IMR-90 (cell line): ENCODE measurements at regions not wholly inside any gene's neighbourhood (a gene's known extent, or its start where the extent isn't known, plus 50 kb on each side); places are given as distances from the start of the nearest gene placed in this dataset.

Experiments used
- ATAC-seq: fragments of 200-7000 bp; cut with Tn5 transposase; 2 replicates; pipeline ENCODE4 v1.9.1; 2020; ENCODE audit warnings: low read depth, mild to moderate bottlenecking, moderate library complexity
- BruUV-seq: library from RNA; stranded (reverse); fragments of 400-500 nt; replicated peaks from 2 replicates; lab custom pipeline; 2021; lab: Mats Ljungman, UMichigan
- CTCF ChIA-PET: fragments of 300-600 bp; formaldehyde crosslinking; extraction: SDS; loops from one replicate; lab custom pipeline; 2021; ENCODE audit warnings: antibody characterized with exemption; lab: Yijun Ruan, JAX
- POLR2A ChIA-PET: fragments of 300-600 bp; sonication (Branson Sonifier 250); formaldehyde crosslinking; loops from one replicate; lab custom pipeline; 2022; ENCODE audit warnings: antibody characterized with exemption; ENCODE audit not compliant: unreplicated experiment; lab: Charles Lee
- DNase-seq: peaks from one replicate; pipeline ENCODE4 v3.0.0; 2013
- H2AFZ ChIP-seq: replicated peaks from 2 replicates; pipeline ENCODE3; 2013; ENCODE audit warnings: low read length, mild to moderate bottlenecking; ENCODE audit not compliant: poor library complexity
- H2AK5ac ChIP-seq: 2 replicates; pipeline ENCODE4 v1.6.1; 2013; ENCODE audit warnings: low read depth, low read length, inconsistent platforms
- H2AK9ac ChIP-seq: replicated peaks from 2 replicates; pipeline ENCODE3; 2013; ENCODE audit warnings: mild to moderate bottlenecking, low read depth, low read length, moderate library complexity; ENCODE audit not compliant: poor library complexity
- H2BK120ac ChIP-seq: 2 replicates; pipeline ENCODE4 v1.6.1; 2013; ENCODE audit warnings: low read depth, low read length, inconsistent platforms
- H2BK15ac ChIP-seq: 3 replicates; pipeline ENCODE4 v1.6.1; 2013; ENCODE audit warnings: low read depth, low read length, inconsistent platforms
- H2BK20ac ChIP-seq: 2 replicates; pipeline ENCODE4 v1.6.1; 2013; ENCODE audit warnings: low read depth, mild to moderate bottlenecking, inconsistent platforms, low read length, moderate library complexity
- H2BK5ac ChIP-seq: 2 replicates; pipeline ENCODE4 v1.6.1; 2013; ENCODE audit warnings: mild to moderate bottlenecking, low read depth, low read length, inconsistent platforms; ENCODE audit not compliant: poor library complexity, severe bottlenecking
- H3K14ac ChIP-seq: replicated peaks from 2 replicates; pipeline ENCODE4 v1.6.1; 2013; ENCODE audit warnings: low read depth, low read length, inconsistent platforms
- H3K18ac ChIP-seq: 2 replicates; pipeline ENCODE4 v1.6.1; 2013; ENCODE audit warnings: low read depth, low read length, control low read depth
- H3K23ac ChIP-seq: 2 replicates; pipeline ENCODE4 v1.6.1; 2013; ENCODE audit warnings: low read depth, low read length, inconsistent platforms
- H3K27ac ChIP-seq: 2 replicates; pipeline ENCODE4 v1.5.1; 2013; ENCODE audit warnings: mild to moderate bottlenecking, control low read depth, low read length; ENCODE audit not compliant: insufficient read depth
- H3K27me3 ChIP-seq: 2 replicates; pipeline ENCODE4 v1.6.1; 2013; ENCODE audit warnings: low read length; ENCODE audit not compliant: control insufficient read depth, insufficient read depth
- H3K36me3 ChIP-seq: 2 replicates; pipeline ENCODE4 v1.6.1; 2013; ENCODE audit warnings: low read length, mixed read lengths; ENCODE audit not compliant: control insufficient read depth, insufficient read depth
- H3K4ac ChIP-seq: 2 replicates; pipeline ENCODE4 v1.6.1; 2013; ENCODE audit warnings: low read depth, low read length, inconsistent platforms
- H3K4me1 ChIP-seq: 2 replicates; pipeline ENCODE4 v1.6.1; 2013; ENCODE audit warnings: low read length, mixed read lengths; ENCODE audit not compliant: control insufficient read depth, insufficient read depth
- H3K4me2 ChIP-seq: 2 replicates; pipeline ENCODE4 v1.6.1; 2013; ENCODE audit warnings: low read depth, mild to moderate bottlenecking, control low read depth, low read length, moderate library complexity
- H3K4me3 ChIP-seq: 2 replicates; pipeline ENCODE4 v1.5.1; 2013; ENCODE audit warnings: low read depth, mild to moderate bottlenecking, control low read depth, low read length, moderate library complexity; ENCODE audit not compliant: insufficient read depth
- H3K56ac ChIP-seq: 2 replicates; pipeline ENCODE4 v1.6.1; 2013; ENCODE audit warnings: low read length, inconsistent platforms; ENCODE audit not compliant: insufficient read depth; ENCODE audit errors: extremely low read depth
- H3K79me1 ChIP-seq, 2 experiments: 2 replicates each; pipeline ENCODE4 v1.6.1; 2013; ENCODE audit warnings: low read length in 2 of 2, inconsistent platforms in 1 of 2, low read depth in 1 of 2
- H3K9ac ChIP-seq: 2 replicates; pipeline ENCODE4 v1.6.1; 2013; ENCODE audit warnings: low read depth, low read length, control low read depth
- H3K9me1 ChIP-seq: 2 replicates; pipeline ENCODE4 v1.6.1; 2013; ENCODE audit warnings: low read length, inconsistent platforms; ENCODE audit not compliant: insufficient read depth
- H3K9me3 ChIP-seq: 2 replicates; pipeline ENCODE4 v1.6.1; 2013; ENCODE audit warnings: low read length; ENCODE audit not compliant: control insufficient read depth, insufficient read depth
- H4K20me1 ChIP-seq: 2 replicates; pipeline ENCODE4 v1.6.1; 2013; ENCODE audit warnings: low read length, inconsistent platforms; ENCODE audit not compliant: insufficient read depth
- H4K5ac ChIP-seq: 2 replicates; pipeline ENCODE4 v1.6.1; 2013; ENCODE audit warnings: mild to moderate bottlenecking, low read depth, low read length, control low read depth
- H4K8ac ChIP-seq, 2 experiments: 2 replicates each; pipeline ENCODE4 v1.6.1; 2013; ENCODE audit warnings: low read depth in 2 of 2, low read length in 2 of 2, control low read depth in 1 of 2, inconsistent platforms in 1 of 2
- H4K91ac ChIP-seq: 2 replicates; pipeline ENCODE4 v1.6.1; 2013; ENCODE audit warnings: low read depth, low read length, inconsistent platforms; ENCODE audit not compliant: insufficient read depth
- BHLHE40 ChIP-seq: fragments of 150-350 bp; IDR thresholded peaks from 2 replicates; pipeline ENCODE4 v1.6.1; 2016; ENCODE audit warnings: mild to moderate bottlenecking, low read depth, low read length
- CEBPB ChIP-seq: IDR thresholded peaks from 2 replicates; pipeline ENCODE4 v1.6.1; 2012; ENCODE audit warnings: low read depth, low read length, improper control_type of control experiment
- CHD1 ChIP-seq: IDR thresholded peaks from 2 replicates; pipeline ENCODE4 v1.6.1; 2012; ENCODE audit warnings: low read depth, low read length, improper control_type of control experiment
- CTCF ChIP-seq: conservative IDR thresholded peaks from 2 replicates; pipeline ENCODE4 v1.5.1; 2012; ENCODE audit warnings: mild to moderate bottlenecking, low read depth, low read length, improper control_type of control experiment
- ELK1 ChIP-seq: fragments of 150-350 bp; IDR thresholded peaks from 2 replicates; pipeline ENCODE4 v1.6.1; 2016; ENCODE audit warnings: low read depth, mild to moderate bottlenecking, low read length, moderate library complexity, borderline replicate concordance
- FOS ChIP-seq: fragments of 150-350 bp; IDR thresholded peaks from 2 replicates; pipeline ENCODE4 v1.6.1; 2016; ENCODE audit warnings: low read depth, low read length
- MAFK ChIP-seq: IDR thresholded peaks from 2 replicates; pipeline ENCODE4 v1.6.1; 2012; ENCODE audit warnings: low read depth, low read length, improper control_type of control experiment
- MAZ ChIP-seq: IDR thresholded peaks from 2 replicates; pipeline ENCODE4 v1.6.1; 2012; ENCODE audit warnings: low read depth, mild to moderate bottlenecking, low read length, improper control_type of control experiment, moderate library complexity, borderline replicate concordance
- NFE2L2 ChIP-seq: fragments of 150-350 bp; IDR thresholded peaks from 2 replicates; pipeline ENCODE4 v1.6.1; 2016; ENCODE audit warnings: low read depth, mild to moderate bottlenecking, low read length
- RAD21 ChIP-seq: IDR thresholded peaks from 2 replicates; pipeline ENCODE4 v1.6.1; 2012; ENCODE audit warnings: low read length, improper control_type of control experiment
- RCOR1 ChIP-seq: IDR thresholded peaks from 2 replicates; pipeline ENCODE4 v1.6.1; 2012; ENCODE audit warnings: mild to moderate bottlenecking, low read length, improper control_type of control experiment; ENCODE audit not compliant: insufficient replicate concordance
- SMC3 ChIP-seq: fragments of 150-350 bp; IDR thresholded peaks from 2 replicates; pipeline ENCODE4 v1.6.1; 2016; ENCODE audit warnings: low read depth, mild to moderate bottlenecking, antibody characterized with exemption, low read length, moderate library complexity
- WGBS, 2 experiments: methylation state at CpG; one replicate each; pipeline versions ENCODE4 v1.1.5 to v1.1.7; 2013; ENCODE audit warnings: missing lambda C conversion rate in 2 of 2; ENCODE audit not compliant: insufficient read length in 1 of 2; ENCODE audit errors: extremely low coverage in 2 of 2; 5-methylcytosine and 5-hydroxymethylcytosine counted together
- dilution Hi-C: fragments of 300-500 bp; cut with HindIII; formaldehyde crosslinking; loops from one replicate; pipeline ENCODE4 v1.14.3; 2018; ENCODE audit warnings: low sequenced_read_pairs; ENCODE audit not compliant: unreplicated experiment
- in situ Hi-C: fragments of 300-500 bp; cut with MboI; formaldehyde crosslinking; loops from 3 replicates; pipeline ENCODE4 v1.14.3; 2019; ENCODE audit warnings: low sequenced_read_pairs, inconsistent platforms, mixed read lengths
- intact Hi-C: fragments of 100-400 bp; cut with micrococcal nuclease; formaldehyde crosslinking; loops from 2 replicates; pipeline ENCODE4 v1.10.0; 2022
- TF ChIP-seq, protein P1 (sequence below): fragments of 150-350 bp; IDR thresholded peaks from 2 replicates; pipeline ENCODE4 v1.6.1; 2017; ENCODE audit warnings: mild to moderate bottlenecking, antibody characterized with exemption, low read length, low read depth

DNA sequence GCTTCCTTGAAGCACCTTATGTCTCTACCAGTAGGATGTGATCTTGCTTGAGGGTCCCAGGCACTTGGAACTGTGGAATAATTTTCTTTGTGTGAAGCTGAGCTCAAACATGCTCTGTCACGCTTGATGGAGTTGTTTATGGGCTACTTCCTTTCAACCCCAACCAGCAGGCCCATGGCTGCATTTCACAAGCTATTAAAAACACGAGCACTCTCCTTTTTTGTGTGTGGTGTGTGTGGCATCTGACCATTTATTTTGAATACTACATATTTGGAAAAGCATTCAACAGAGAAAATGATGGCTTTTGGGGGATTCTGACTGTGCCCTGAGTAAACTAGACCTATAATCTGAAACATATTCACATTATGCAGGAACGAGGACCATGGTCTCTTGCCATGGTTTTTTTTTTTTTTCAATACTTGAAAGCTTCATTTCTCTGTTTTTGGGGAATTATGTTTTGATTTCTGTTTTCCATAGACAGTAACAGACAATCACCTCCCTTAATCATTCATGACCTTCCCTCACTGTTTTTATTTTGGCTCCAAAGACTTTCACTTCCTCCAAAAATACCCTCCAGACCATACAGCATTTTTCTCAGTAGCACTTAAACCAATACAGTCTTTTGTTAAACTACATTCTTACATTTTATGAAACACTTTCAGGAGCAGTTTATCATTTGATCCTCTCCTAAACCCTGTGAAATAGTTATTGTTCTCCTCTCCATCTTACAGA lies 233.6 kb upstream of the BMPER start:
- in situ Hi-C loops (no loop called here), dilution Hi-C loops (no loop called here), intact Hi-C loops (no loop called here)
- Histone ChIP-seq H3K9ac (no peak overlapping the region), H2AK9ac (no peak overlapping the region), H2BK20ac (no peak overlapping the region), H2BK120ac (no peak overlapping the region), H3K79me1 (no peaks in the 10 kb centered on the region), H3K4me1 (no peaks in the 10 kb centered on the region; the same call in none of the 2 replicates), H4K91ac (no peak overlapping the region), H4K20me1 (no peaks in the 10 kb centered on the region), H3K27me3 (no peaks in the 10 kb centered on the region), H3K27ac (no peak overlapping the region), H4K5ac (no peak overlapping the region), H2AK5ac (no peak overlapping the region), H3K9me1 (no peaks in the 10 kb centered on the region), H3K4me3 (no peak overlapping the region), H4K8ac (no peak overlapping the region), H3K14ac (no peak overlapping the region), H3K4ac (no peak overlapping the region), H3K23ac (no peak overlapping the region), H2AFZ (no peak overlapping the region), H2BK15ac (no peak overlapping the region), H3K9me3 (no peaks in the 10 kb centered on the region), H3K4me2 (no peak overlapping the region), H3K18ac (no peak overlapping the region), H3K36me3 (no peaks in the 10 kb centered on the region), H2BK5ac (no peak overlapping the region), H3K56ac (no peak overlapping the region)
- no CpG with 5 or more reads among the region's 3 CpGs for WGBS, 2 experiments
- ATAC-seq (no peak), DNase-seq (no peak)
- no TSS peak for BruUV-seq
- POLR2A ChIA-PET: no interaction called here
- TF ChIP-seq CTCF (no peak), NFE2L2 (no peak), RCOR1 (no peak), ELK1 (no peak), BHLHE40 (no peak), MAFK (no peak), SMC3 (no peak), CHD1 (no peak), CEBPB (no peak), MAZ (no peak), FOS (no peak), RAD21 (no peak)
- TF ChIP-seq, protein P1, sequence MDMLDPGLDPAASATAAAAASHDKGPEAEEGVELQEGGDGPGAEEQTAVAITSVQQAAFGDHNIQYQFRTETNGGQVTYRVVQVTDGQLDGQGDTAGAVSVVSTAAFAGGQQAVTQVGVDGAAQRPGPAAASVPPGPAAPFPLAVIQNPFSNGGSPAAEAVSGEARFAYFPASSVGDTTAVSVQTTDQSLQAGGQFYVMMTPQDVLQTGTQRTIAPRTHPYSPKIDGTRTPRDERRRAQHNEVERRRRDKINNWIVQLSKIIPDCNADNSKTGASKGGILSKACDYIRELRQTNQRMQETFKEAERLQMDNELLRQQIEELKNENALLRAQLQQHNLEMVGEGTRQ: no peak
- CTCF ChIA-PET: no interaction called here
